ENCODE measurements at regions not wholly inside any gene's neighbourhood (a gene's known extent, or its start where the extent isn't known, plus 50 kb on each side); places are given as distances from the start of the nearest gene placed in this dataset.

GRCh38 chr18:78146136-78147085 is 833.2 kb upstream of the SALL3 start:
- no peak for DNase-seq (ENCODE audit: low spot score)

GRCh38 chr18:78150590-78150989 is 829.0 kb upstream of the SALL3 start:
- DNase-seq (ENCODE audit: low spot score) = no peak

- DNase-seq (ENCODE audit: low spot score) = no peak
Measured at GRCh38 chr18:78151234-78151633, 828.4 kb upstream of the SALL3 start.

DNA sequence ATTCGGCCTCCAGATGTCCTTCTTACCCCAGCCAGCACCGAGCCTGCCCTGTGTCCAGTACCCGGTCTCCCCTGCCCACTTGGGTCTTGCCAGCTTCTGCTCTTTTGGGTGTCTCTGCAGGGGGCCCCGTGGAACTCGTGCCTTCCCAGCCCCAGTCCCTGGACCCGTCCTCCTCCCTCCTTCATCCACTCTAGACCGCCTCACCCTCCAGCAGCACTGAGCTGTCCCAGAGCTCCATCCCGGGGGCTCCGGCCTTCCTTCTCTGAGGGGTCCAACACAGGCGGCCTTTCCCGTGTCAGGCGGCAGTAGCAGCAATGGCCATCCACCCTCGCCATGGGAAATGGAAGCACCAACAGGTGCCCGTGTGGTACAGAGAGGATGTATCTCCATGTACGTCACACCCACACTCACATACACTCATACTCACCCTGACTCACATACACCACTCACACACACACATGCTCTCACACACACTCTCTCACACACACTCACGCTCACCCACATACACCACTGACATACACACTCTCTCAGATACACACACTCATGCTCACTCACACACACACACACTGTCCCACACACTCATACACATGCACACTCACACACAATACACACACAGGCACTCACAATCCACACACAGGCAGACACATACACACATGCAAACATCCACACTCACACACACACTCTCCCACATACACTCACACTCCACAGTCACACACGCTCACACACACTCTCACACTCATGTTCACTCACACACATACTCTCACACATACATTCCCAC is 827.5 kb upstream of the SALL3 start:
- DNase-seq (ENCODE audit: low spot score) = no peak

GRCh38 chr18:78153362-78153761 is 826.3 kb upstream of the SALL3 start:
- DNase-seq (ENCODE audit: low spot score) = no peak

DNA sequence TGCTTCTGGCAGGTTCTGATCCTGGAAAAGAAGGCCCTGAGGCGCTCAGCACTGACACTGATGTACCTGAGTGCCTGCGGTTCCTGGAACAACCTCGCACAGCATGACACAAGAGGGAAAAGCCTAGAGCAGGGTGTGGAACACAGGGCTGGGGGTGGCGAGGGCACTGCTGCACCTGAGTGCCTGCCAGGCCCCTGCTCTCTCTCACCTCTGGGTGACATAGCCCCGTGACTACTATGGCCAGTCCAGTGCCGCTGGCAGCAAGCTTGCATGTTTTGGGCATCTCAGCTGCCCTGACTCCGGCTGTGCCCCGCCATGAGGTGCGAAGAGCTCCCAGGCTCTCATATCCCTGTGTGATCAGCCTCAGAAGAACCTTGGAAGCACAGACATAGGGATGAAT is 825.2 kb upstream of the SALL3 start:
- no peak for DNase-seq (ENCODE audit: low spot score)

DNA sequence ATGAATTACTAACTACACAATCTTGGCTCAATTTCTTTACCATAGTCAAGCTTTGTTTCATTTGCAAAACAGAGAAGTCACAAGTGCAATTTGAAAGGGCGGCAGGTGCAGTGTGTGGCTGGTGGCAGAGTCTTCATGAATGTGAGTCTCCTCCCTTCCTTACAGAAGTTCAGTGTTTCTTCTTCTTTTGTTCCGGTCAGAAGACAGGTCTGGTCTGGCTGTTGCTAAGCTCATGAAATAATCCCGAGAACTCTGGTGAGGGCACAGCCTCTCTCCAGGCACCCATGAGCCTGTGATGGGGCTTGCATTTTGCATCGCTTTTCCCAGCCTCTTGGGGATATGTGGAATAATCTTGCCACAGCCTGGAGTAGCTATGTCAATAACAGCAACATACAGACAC is 824.8 kb upstream of the SALL3 start:
- DNase-seq (ENCODE audit: low spot score) = no peak

- DNase-seq (ENCODE audit: low spot score) = no peak
Measured at GRCh38 chr18:78156466-78156865, 823.2 kb upstream of the SALL3 start.

DNA sequence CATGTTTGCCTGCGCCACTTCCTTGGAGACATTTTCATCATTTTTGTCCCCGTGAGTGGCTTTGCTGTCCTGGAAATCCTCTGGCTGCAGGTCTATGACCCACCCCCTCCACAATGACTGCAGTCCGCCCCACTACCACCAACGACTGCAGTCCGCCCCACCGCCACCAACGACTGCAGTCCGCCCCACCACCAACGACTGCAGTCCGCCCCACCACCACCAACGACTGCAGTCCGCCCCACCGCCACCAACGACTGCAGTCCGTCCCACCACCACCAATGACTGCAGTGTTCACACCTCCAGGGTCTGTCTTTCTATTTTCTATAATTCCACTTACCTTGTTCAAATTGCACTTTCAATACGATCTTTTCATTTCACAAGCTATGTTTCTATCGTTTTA is 820.7 kb upstream of the SALL3 start:
- DNase-seq (ENCODE audit: low spot score) = no peak

DNA sequence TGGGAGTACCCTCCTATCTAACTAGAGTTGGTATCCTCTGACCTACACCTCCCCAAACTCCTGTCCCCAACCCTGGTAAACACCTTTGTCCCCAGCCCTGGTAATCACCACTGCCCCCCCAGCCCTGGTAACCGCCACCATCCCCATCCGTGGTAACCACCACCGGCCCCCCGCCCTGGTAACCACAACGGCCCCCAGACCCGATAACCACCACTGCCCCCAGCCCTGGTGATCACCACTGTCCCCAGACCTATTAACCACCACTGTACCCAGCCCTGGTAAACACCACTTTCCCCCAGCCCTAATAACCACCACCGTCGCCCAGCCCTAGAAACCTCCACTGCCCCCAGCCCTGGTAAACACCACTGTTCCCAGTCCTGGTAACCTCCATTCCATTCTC is 820.2 kb upstream of the SALL3 start:
- no peak for DNase-seq (ENCODE audit: low spot score)

- DNase-seq (ENCODE audit: low spot score) = no peak
Measured at GRCh38 chr18:78160961-78161656, 818.5 kb upstream of the SALL3 start.

DNA sequence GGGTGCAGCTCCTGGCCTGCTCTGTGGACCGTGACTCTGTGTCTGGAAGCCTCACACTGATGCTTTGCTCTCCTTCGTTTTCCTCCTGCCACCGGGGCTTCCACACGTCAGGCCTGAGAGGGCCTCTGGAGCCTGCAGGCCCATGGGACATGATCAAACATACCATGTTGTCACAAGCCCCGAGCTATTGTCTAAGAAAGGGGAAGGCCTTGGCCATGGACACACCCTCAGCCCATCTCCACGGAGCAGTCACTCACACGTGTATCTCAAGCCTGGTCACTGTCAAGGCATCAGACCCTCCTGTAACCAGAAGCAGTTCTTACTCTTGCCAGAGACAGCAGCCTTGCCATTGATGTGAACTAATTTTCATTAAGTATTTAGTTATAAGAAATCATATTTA is 814.1 kb upstream of the SALL3 start:
- no peak for DNase-seq (ENCODE audit: low spot score)

DNA sequence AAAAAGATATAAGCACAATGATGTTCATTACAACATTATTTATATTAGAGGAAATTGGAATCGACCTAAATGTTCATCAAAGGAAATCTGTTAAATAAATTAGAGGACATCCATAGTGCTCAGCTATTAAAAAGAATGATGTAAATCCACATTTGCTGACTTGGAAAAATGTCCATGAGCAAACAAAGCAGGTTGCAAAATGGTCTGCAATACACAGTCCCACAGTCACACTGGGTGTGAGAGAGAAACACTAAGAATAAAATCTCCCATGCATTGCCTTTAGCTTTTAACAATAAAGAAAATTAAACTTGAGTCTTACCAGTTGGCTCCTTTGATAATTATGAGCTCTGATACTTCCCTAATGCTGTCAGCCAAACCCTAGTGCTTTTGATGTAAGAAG is 811.1 kb upstream of the SALL3 start:
- no peak for DNase-seq (ENCODE audit: low spot score)

DNA sequence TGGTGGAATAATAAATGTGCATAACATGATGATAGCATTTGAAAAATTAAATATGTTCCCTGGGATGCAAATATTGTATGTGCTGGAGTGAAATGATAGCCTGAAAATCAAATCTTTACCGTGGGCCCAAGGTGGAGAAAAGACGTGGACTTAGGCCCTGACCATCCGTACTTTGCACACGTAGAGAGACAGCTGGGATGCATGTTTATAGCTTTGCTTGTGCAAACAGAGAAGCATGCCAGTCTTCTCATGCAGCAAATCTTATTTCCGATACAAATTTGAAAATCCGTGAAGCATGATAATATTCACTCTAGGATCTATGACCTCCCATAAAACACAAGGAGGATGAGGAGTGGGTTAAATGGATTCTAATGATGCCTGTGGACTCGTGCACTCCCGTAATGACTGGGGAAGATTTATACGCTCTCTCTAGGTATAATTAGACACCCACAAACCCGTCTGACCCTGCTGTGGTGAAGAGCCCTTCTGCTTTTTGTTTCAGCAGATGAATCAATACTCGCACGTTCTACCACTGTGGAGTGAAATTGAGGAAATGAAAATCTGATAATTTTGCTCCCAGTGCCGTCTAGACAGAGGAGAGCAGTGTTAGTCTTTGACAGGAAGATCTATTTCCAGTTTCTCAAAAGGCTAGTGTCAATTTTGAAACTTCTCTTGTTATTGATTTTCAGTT is 810.3 kb upstream of the SALL3 start:
- no peak for DNase-seq (ENCODE audit: low spot score)

- DNase-seq (ENCODE audit: low spot score) = no peak
Measured at GRCh38 chr18:78171954-78172353, 807.7 kb upstream of the SALL3 start.

DNA sequence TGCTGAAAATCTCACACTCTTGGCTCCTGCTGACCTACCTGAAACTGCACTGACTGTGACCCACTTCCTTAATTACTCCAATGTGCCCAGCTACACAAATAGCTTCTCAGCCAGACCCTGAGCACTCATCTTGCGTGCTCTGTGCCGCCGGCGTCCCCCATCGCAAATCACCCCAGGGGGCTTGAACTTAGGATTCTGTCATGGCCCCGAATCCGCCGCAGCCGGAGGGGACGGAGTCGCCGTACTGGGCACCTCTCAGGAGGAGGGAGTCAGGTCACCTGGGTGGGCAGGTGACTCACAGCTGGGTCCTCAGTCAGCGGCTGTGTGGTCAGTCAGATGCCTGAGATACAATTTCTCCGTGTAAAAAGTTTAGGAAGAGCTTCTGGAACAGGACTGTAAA is 804.9 kb upstream of the SALL3 start:
- DNase-seq (ENCODE audit: low spot score) = no peak

GRCh38 chr18:78178812-78179211 is 800.8 kb upstream of the SALL3 start:
- no peak for DNase-seq (ENCODE audit: low spot score)

GRCh38 chr18:78180741-78181140 is 798.9 kb upstream of the SALL3 start:
- no peak for DNase-seq (ENCODE audit: low spot score)

GRCh38 chr18:78183815-78184214 is 795.8 kb upstream of the SALL3 start:
- no peak for DNase-seq (ENCODE audit: low spot score)

DNA sequence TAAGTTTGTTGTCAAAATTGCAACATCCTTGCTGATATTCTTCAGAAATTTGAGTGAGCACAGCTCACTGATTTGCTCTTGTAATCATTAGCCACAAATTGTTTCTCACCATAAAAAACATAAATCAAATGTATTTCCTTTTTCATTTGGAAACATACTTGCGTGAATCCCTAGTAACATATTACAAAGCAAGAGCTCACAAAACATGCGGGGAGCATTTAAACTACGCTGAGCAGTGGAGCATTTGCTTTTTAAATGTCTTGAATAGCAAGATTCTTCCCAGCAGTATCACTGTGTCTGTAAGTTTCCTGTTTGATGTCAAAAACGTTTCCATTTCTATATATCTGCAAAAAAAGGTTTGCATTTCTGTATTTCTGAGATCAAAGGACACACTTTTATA is 788.3 kb upstream of the SALL3 start:
- no peak for DNase-seq (ENCODE audit: low spot score)

DNA sequence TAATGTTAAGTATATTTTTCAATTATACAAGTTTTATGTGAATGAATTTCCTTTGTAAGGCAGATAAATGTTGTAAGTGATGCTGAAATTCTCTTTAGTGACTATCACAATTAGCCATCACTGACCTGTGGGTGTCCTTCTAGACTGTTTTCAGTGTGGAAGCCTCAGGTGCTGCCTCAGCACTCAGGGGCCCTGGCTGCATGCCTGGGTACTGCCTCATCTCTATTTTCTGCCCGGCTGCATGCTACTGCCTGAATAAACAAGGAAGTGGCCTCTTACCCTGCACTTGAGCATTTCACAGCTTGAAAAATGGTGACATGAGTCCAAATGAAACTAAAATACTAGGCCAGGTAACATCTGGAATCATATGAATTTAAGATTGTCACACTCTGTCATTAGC is 787.6 kb upstream of the SALL3 start:
- peak; percentile 8 for DNase-seq (ENCODE audit: low spot score)

DNA sequence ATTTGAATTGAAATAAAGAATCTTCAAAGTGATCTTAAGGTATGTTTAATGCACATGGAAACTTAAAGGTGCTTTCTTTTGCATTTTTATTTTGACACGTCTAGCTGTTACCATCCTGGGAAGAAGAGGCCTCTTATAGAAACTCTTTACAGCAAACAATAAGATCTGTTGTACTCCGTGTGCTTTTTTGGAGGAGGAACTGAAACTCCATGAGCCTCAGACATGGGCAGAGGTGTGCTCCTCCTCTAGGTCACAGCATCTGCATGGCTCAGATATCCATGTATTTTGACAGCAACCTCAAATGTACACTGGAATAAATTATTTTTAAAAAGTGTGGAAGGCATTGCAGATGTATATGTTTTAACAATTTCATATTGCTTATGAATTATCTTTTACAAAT is 783.3 kb upstream of the SALL3 start:
- no peak for DNase-seq (ENCODE audit: low spot score)

All from umbilical cord (tissue), 1 donor.